H54 (cell line): ENCODE measurements at regions not wholly inside any gene's neighbourhood (a gene's known extent, or its start where the extent isn't known, plus 50 kb on each side); places are given as distances from the start of the nearest gene placed in this dataset.
A peak's percentile ranks its signal among the peaks of the same experiment; 100 is the strongest.

Experiments used
- DNase-seq: peaks from one replicate; pipeline ENCODE4 v3.0.0; 2011; ENCODE audit warnings: low spot score, mixed read lengths; ENCODE audit not compliant: insufficient read length
- FAIRE-seq: peaks from 3 replicates; lab custom pipeline; 2011; peaks lifted over from hg19 to GRCh38; lab: Jason Lieb, UNC
- POLR2A ChIP-seq: IDR thresholded peaks from 2 replicates; pipeline ENCODE4 v1.6.1; 2011; ENCODE audit warnings: low read depth, mild to moderate bottlenecking, low read length

DNA sequence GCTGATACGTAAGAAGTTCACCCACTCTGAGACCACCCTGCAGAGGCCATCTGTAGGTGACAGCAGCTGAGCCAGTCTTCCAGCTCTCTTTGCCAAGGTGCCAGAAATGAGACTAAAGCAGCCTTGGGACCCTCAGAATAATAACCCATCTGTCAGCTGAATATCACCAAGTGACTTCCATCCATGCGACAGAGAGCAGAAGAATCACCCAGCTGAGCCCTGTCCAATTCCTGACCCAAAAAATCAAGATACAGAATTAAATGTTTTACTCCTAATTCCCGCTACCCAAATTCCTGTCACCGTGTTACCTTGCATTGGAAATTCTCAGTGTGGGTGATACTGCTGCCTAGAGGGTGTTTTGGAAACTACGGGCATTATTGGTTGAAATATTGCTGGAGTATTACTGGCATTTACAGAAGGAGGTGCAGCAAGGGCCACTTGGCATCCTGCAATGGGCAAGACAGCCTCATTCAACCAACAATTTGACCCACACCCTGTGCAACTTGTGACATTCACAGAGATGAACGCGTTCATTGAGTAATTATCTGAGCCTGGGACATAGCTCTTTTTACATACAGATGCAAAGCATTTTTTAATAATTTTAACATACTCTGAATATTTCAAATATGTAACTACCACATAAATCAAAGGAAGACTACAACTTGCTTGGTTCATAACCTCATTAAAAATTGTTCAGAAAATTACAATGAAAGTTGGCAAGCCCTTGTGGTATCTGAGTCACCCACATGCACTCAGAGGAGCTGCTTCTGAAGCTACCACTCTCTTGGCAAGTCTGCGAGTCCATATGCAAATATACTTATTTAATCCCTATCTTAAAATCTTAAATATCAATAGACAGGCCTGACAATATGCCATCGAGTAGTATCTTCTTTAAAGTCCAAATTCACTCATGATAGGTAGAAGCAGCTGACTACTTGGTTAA is 126.6 kb downstream of the C16orf95 start:
- no peak for FAIRE-seq
- TF ChIP-seq POLR2A: no peak
- no peak for DNase-seq

DNA sequence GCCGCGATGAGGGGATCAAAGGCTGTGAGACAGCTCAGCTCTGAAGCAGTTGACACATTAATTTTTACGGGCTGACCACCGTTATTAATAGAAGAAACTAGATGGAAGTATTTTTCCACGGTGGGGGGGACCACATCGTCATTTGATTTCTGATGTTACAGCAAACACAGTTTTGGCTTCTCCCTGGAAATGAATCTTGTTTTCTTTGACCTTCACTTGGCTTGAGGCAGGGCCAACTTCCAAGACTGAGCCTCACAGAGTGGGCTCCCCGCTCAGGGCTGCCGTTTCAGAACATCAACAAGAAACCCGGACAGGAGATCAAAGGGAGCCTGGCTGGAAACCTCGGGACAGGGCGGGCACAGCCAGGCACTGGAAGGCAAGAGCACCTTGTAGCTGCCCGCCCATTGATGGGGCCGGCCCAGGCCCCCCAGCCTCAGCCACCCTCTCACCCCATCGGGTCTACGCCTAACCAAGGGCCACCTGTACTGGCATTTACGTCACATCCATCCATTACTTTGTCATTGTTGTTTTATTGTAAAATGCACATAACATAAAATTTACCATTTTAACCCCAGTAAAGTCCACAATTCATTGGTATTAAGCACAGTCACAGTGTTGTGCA is 124.6 kb downstream of the C16orf95 start:
- TF ChIP-seq POLR2A: no peak
- FAIRE-seq (no peak), DNase-seq (no peak)

- DNase-seq (no peak), FAIRE-seq (no peak)
- TF ChIP-seq POLR2A: no peak
Observed at GRCh38 chr16:87194172-87194571, 123.0 kb downstream of the C16orf95 start.

GRCh38 chr16:87195161-87195560 is 122.0 kb downstream of the C16orf95 start:
- DNase-seq: no peak
- no peak for TF ChIP-seq POLR2A
- FAIRE-seq: no peak

GRCh38 chr16:87196231-87196630 is 121.0 kb downstream of the C16orf95 start:
- DNase-seq (no peak), FAIRE-seq (no peak)
- TF ChIP-seq POLR2A: no peak

- no peak for FAIRE-seq
- no peak for TF ChIP-seq POLR2A
- DNase-seq: no peak
Observed at GRCh38 chr16:87196661-87197060, 120.5 kb downstream of the C16orf95 start.

DNA sequence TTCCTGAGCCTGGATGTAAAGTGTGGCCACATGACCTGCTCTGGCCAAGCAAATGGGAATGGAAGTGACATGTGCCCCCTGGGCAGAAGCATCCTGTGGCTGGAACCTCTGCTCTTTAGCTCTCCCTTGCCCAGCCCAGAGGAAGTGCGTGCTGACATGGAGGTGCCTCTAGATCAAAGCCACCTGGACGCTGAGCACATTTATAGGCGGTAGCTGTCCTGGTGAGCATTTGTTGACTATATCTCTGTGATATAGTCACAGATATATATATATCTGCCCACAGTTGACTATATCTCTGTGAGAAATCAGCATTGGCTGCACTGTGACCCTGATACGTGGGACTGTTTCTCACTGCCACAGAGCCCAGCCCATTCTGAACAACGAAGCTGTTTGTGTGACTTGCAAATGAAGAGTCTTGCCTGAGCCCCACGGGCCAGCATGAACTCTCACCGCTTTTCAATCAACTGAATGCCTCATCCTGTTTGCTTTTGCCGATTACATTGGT is 118.8 kb downstream of the C16orf95 start:
- no peak for FAIRE-seq
- TF ChIP-seq POLR2A: no peak
- no peak for DNase-seq

- TF ChIP-seq POLR2A: no peak
- FAIRE-seq (no peak), DNase-seq (no peak)
Observed at GRCh38 chr16:87198881-87199280, 118.3 kb downstream of the C16orf95 start.

DNA sequence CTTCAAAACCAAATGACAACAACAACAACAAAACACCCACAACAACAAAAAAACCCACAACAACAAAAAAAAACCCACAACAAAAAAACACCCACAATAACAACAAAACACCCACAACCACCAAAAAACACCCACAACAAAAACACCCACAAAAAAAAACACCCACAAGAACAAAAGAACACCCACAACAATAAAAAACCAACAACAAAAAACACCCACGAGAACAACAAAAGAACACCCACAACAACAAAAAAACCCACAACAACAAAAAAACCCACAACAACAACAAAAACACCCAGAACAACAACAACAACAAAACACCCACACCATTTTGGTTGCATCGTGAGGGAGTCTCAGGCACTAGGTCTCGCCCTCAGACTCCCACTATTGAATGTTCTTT is 117.8 kb downstream of the C16orf95 start:
- no peak for FAIRE-seq

GRCh38 chr16:87199901-87200300 is 117.3 kb downstream of the C16orf95 start:
- no peak for TF ChIP-seq POLR2A
- FAIRE-seq: no peak
- DNase-seq: no peak

More for the DNA sequence above, 117.8 kb downstream of the C16orf95 start:
- no peak for TF ChIP-seq POLR2A
- DNase-seq: no peak

- DNase-seq (no peak), FAIRE-seq (no peak)
- TF ChIP-seq POLR2A: no peak
Observed at GRCh38 chr16:87200637-87201036, 116.6 kb downstream of the C16orf95 start.

DNA sequence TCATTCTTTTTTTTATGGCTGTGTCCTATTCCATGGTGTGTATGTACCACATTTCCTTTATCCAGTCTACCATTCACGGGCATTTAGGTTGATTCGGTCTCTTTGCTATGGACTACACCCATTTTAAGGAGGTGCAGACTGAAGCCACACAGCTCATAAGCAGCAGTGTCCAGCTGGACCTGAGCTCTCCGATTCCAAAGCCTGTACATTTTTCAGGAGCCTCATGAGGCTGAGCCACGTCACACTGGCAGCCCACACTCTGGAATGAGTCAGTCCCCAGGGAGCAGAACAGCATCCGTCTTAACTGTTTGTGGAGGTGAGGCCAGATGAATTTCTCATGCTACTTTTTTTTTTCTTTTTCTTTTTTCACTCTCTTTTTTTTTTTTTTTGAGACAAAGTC is 116.1 kb downstream of the C16orf95 start:
- no peak for TF ChIP-seq POLR2A
- FAIRE-seq: peak; percentile 20
- peak; percentile 80 for DNase-seq

DNA sequence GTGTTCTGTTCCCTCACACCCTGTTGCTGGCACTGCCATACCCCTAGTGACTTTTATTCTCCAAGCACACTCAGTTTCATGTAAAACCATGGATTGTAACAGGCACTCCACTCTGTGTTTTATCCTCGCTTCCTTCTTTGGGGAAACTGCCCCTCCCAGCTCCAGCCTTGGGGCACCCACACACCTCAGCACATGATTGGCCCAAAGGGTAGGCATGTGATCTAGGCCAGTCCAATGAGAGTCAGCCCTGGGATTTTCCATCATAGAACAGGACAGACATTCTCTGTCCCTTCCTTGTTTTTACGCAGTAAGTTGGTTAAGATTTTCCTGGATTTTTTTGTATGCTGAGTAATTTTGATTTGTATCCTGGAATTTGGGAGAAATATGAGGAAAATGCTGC is 115.4 kb downstream of the C16orf95 start:
- no peak for FAIRE-seq
- TF ChIP-seq POLR2A: no peak
- no peak for DNase-seq

DNA sequence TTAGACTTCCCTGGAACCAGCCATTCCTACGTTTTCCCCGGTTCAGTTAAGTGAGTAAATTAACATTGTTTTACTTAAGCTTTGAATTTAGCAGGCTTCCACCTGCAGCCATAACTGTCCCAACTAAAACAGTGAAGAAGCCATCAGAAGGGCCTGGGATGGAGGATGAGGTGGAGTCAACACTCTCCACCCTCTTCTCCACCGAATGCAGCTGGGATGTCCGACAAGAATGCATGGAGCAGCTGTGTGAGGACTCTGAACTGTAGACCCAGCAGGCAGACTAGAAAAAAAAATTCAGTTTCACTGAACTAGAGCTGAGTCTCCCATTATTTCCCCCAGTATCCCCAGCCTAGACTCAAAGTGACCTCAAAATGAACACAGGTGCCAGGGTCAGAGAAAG is 114.8 kb downstream of the C16orf95 start:
- no peak for TF ChIP-seq POLR2A
- DNase-seq (no peak), FAIRE-seq (no peak)

GRCh38 chr16:87203060-87203656 is 114.0 kb downstream of the C16orf95 start:
- DNase-seq (peak; percentile 71), FAIRE-seq (no peak)
- TF ChIP-seq POLR2A: no peak
